ENCODE measurements at regions not wholly inside any gene's neighbourhood (a gene's known extent, or its start where the extent isn't known, plus 50 kb on each side); places are given as distances from the start of the nearest gene placed in this dataset.

GRCh38 chr2:217420854-217421253, 561.0 kb upstream of the TNP1 start:
- no peaks in the 10 kb centered on the region for H3K27me3 ChIP-seq (ENCODE audit: control insufficient read depth, insufficient read depth, low read length)
- 89% methylated on average over 2 of the region's 4 CpGs for WGBS (ENCODE audit: insufficient coverage, low lambda C conversion rate)
- H3K36me3 ChIP-seq (ENCODE audit: control insufficient read depth, insufficient read depth, low read length), result no peaks in the 10 kb centered on the region
- no peak for DNase-seq
- H3K4me1 ChIP-seq (ENCODE audit: control insufficient read depth, insufficient read depth, low read length), result no peaks in the 10 kb centered on the region
- H3K9me3 ChIP-seq (ENCODE audit: control insufficient read depth, low read depth, low read length), result no peaks in the 10 kb centered on the region
- H3K27ac ChIP-seq (ENCODE audit: low read length), result no peak overlapping the region
- no peak overlapping the region for H3K4me3 ChIP-seq (ENCODE audit: low read length)

GRCh38 chr2:217419055-217419671, 559.3 kb upstream of the TNP1 start:
- Histone ChIP-seq H3K27me3 (ENCODE audit: control insufficient read depth, insufficient read depth, low read length) (no peaks in the 10 kb centered on the region), H3K27ac (ENCODE audit: low read length) (no peak overlapping the region), H3K4me3 (ENCODE audit: low read length) (no peak overlapping the region), H3K36me3 (ENCODE audit: control insufficient read depth, insufficient read depth, low read length) (no peaks in the 10 kb centered on the region), H3K9me3 (ENCODE audit: control insufficient read depth, low read depth, low read length) (no peaks in the 10 kb centered on the region), H3K4me1 (ENCODE audit: control insufficient read depth, insufficient read depth, low read length) (no peaks in the 10 kb centered on the region)
- WGBS (ENCODE audit: insufficient coverage, low lambda C conversion rate), result 89% methylated on average over 3 of the region's 5 CpGs
- no peak for DNase-seq

GRCh38 chr2:217418544-217418943, 558.7 kb upstream of the TNP1 start:
- no peak for DNase-seq
- no peak overlapping the region for H3K4me3 ChIP-seq (ENCODE audit: low read length)
- H3K4me1 ChIP-seq (ENCODE audit: control insufficient read depth, insufficient read depth, low read length), result no peaks in the 10 kb centered on the region
- 100% methylated on average over 1 of the region's 3 CpGs for WGBS (ENCODE audit: insufficient coverage, low lambda C conversion rate)
- no peak overlapping the region for H3K27ac ChIP-seq (ENCODE audit: low read length)
- H3K27me3 ChIP-seq (ENCODE audit: control insufficient read depth, insufficient read depth, low read length), result no peaks in the 10 kb centered on the region
- H3K9me3 ChIP-seq (ENCODE audit: control insufficient read depth, low read depth, low read length), result no peaks in the 10 kb centered on the region
- H3K36me3 ChIP-seq (ENCODE audit: control insufficient read depth, insufficient read depth, low read length), result no peaks in the 10 kb centered on the region

GRCh38 chr2:217418090-217418489, 558.2 kb upstream of the TNP1 start:
- no peaks in the 10 kb centered on the region for H3K4me1 ChIP-seq (ENCODE audit: control insufficient read depth, insufficient read depth, low read length)
- no peak overlapping the region for H3K27ac ChIP-seq (ENCODE audit: low read length)
- no peak for DNase-seq
- no peaks in the 10 kb centered on the region for H3K9me3 ChIP-seq (ENCODE audit: control insufficient read depth, low read depth, low read length)
- no peak overlapping the region for H3K4me3 ChIP-seq (ENCODE audit: low read length)
- 100% methylated on average over 1 of the region's 3 CpGs for WGBS (ENCODE audit: insufficient coverage, low lambda C conversion rate)
- no peaks in the 10 kb centered on the region for H3K36me3 ChIP-seq (ENCODE audit: control insufficient read depth, insufficient read depth, low read length)
- H3K27me3 ChIP-seq (ENCODE audit: control insufficient read depth, insufficient read depth, low read length), result no peaks in the 10 kb centered on the region

- no peaks in the 10 kb centered on the region for H3K4me1 ChIP-seq (ENCODE audit: control insufficient read depth, insufficient read depth, low read length)
- H3K36me3 ChIP-seq (ENCODE audit: control insufficient read depth, insufficient read depth, low read length), result no peaks in the 10 kb centered on the region
- H3K27ac ChIP-seq (ENCODE audit: low read length), result no peak overlapping the region
- no peak for DNase-seq
- no peak overlapping the region for H3K4me3 ChIP-seq (ENCODE audit: low read length)
- no peaks in the 10 kb centered on the region for H3K27me3 ChIP-seq (ENCODE audit: control insufficient read depth, insufficient read depth, low read length)
- H3K9me3 ChIP-seq (ENCODE audit: control insufficient read depth, low read depth, low read length), result no peaks in the 10 kb centered on the region
Measured at GRCh38 chr2:217417536-217417935, 557.7 kb upstream of the TNP1 start.

GRCh38 chr2:217415316-217415715, 555.5 kb upstream of the TNP1 start:
- WGBS (ENCODE audit: insufficient coverage, low lambda C conversion rate), result no CpG with 5 or more reads among the region's 1 CpG
- no peak for DNase-seq
- no peak overlapping the region for H3K27ac ChIP-seq (ENCODE audit: low read length)
- H3K36me3 ChIP-seq (ENCODE audit: control insufficient read depth, insufficient read depth, low read length), result no peaks in the 10 kb centered on the region
- H3K4me1 ChIP-seq (ENCODE audit: control insufficient read depth, insufficient read depth, low read length), result no peaks in the 10 kb centered on the region
- no peaks in the 10 kb centered on the region for H3K9me3 ChIP-seq (ENCODE audit: control insufficient read depth, low read depth, low read length)
- H3K27me3 ChIP-seq (ENCODE audit: control insufficient read depth, insufficient read depth, low read length), result no peaks in the 10 kb centered on the region
- H3K4me3 ChIP-seq (ENCODE audit: low read length), result no peak overlapping the region

- no peaks in the 10 kb centered on the region for H3K36me3 ChIP-seq (ENCODE audit: control insufficient read depth, insufficient read depth, low read length)
- H3K4me3 ChIP-seq (ENCODE audit: low read length), result no peak overlapping the region
- no peak overlapping the region for H3K27ac ChIP-seq (ENCODE audit: low read length)
- no peak for DNase-seq
- no CpG with 5 or more reads among the region's 4 CpGs for WGBS (ENCODE audit: insufficient coverage, low lambda C conversion rate)
- H3K4me1 ChIP-seq (ENCODE audit: control insufficient read depth, insufficient read depth, low read length), result no peaks in the 10 kb centered on the region
- H3K9me3 ChIP-seq (ENCODE audit: control insufficient read depth, low read depth, low read length), result no peaks in the 10 kb centered on the region
- no peaks in the 10 kb centered on the region for H3K27me3 ChIP-seq (ENCODE audit: control insufficient read depth, insufficient read depth, low read length)
Measured at GRCh38 chr2:217414429-217414828, 554.6 kb upstream of the TNP1 start.

- Histone ChIP-seq H3K27me3 (ENCODE audit: control insufficient read depth, insufficient read depth, low read length) (no peaks in the 10 kb centered on the region), H3K36me3 (ENCODE audit: control insufficient read depth, insufficient read depth, low read length) (no peaks in the 10 kb centered on the region), H3K4me1 (ENCODE audit: control insufficient read depth, insufficient read depth, low read length) (no peaks in the 10 kb centered on the region), H3K27ac (ENCODE audit: low read length) (no peak overlapping the region), H3K4me3 (ENCODE audit: low read length) (no peak overlapping the region), H3K9me3 (ENCODE audit: control insufficient read depth, low read depth, low read length) (no peaks in the 10 kb centered on the region)
- 75% methylated on average over 3 of the region's 5 CpGs for WGBS (ENCODE audit: insufficient coverage, low lambda C conversion rate)
- no peak for DNase-seq
Measured at GRCh38 chr2:217413193-217413592, 553.3 kb upstream of the TNP1 start.

- Histone ChIP-seq H3K4me1 (ENCODE audit: control insufficient read depth, insufficient read depth, low read length) (no peaks in the 10 kb centered on the region), H3K4me3 (ENCODE audit: low read length) (no peak overlapping the region), H3K36me3 (ENCODE audit: control insufficient read depth, insufficient read depth, low read length) (no peaks in the 10 kb centered on the region), H3K27ac (ENCODE audit: low read length) (no peak overlapping the region), H3K27me3 (ENCODE audit: control insufficient read depth, insufficient read depth, low read length) (no peaks in the 10 kb centered on the region), H3K9me3 (ENCODE audit: control insufficient read depth, low read depth, low read length) (no peaks in the 10 kb centered on the region)
- DNase-seq, result no peak
- WGBS (ENCODE audit: insufficient coverage, low lambda C conversion rate), result no CpG with 5 or more reads among the region's 4 CpGs
Measured at GRCh38 chr2:217412721-217413120, 552.9 kb upstream of the TNP1 start.

DNA sequence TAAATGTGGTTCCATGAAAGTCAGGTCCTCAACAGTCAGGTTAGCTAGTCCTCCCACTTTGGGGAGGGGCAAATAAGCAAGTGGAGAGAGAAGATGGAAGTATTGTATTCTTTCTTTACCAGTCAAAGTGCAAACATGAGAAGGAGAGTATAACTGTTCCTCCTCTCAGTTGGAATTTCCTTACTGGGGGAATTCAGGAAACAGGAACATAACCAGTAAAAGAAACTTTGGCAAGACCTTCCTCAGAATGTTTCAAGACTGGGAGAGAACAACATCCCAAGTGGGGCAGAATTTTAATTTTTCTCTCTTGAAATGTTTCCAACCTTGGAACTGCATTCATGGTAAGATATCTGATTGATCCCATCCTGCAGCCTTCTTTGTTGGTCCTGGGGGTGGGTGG, 552.4 kb upstream of the TNP1 start:
- Histone ChIP-seq H3K4me3 (ENCODE audit: low read length) (no peak overlapping the region), H3K36me3 (ENCODE audit: control insufficient read depth, insufficient read depth, low read length) (no peaks in the 10 kb centered on the region), H3K9me3 (ENCODE audit: control insufficient read depth, low read depth, low read length) (no peaks in the 10 kb centered on the region), H3K4me1 (ENCODE audit: control insufficient read depth, insufficient read depth, low read length) (no peaks in the 10 kb centered on the region), H3K27me3 (ENCODE audit: control insufficient read depth, insufficient read depth, low read length) (no peaks in the 10 kb centered on the region), H3K27ac (ENCODE audit: low read length) (no peak overlapping the region)
- DNase-seq, result no peak

GRCh38 chr2:217410681-217410960, 550.8 kb upstream of the TNP1 start:
- Histone ChIP-seq H3K27ac (ENCODE audit: low read length) (no peak overlapping the region), H3K27me3 (ENCODE audit: control insufficient read depth, insufficient read depth, low read length) (no peaks in the 10 kb centered on the region)
- no CpG with 5 or more reads among the region's 2 CpGs for WGBS (ENCODE audit: insufficient coverage, low lambda C conversion rate)

More at GRCh38 chr2:217410681-217410960, 550.8 kb upstream of the TNP1 start:
- no peaks in the 10 kb centered on the region for H3K9me3 ChIP-seq (ENCODE audit: control insufficient read depth, low read depth, low read length)
- H3K4me1 ChIP-seq (ENCODE audit: control insufficient read depth, insufficient read depth, low read length), result no peaks in the 10 kb centered on the region
- no peak for DNase-seq
- H3K4me3 ChIP-seq (ENCODE audit: low read length), result no peak overlapping the region
- H3K36me3 ChIP-seq (ENCODE audit: control insufficient read depth, insufficient read depth, low read length), result no peaks in the 10 kb centered on the region

Data from large intestine (tissue), 3 donors.